Keratinocyte (primary cell): ENCODE measurements at regions not wholly inside any gene's neighbourhood (a gene's known extent, or its start where the extent isn't known, plus 50 kb on each side); places are given as distances from the start of the nearest gene placed in this dataset.

Experiments
- DNase-seq: peaks from one replicate; pipeline ENCODE4 v3.0.0-alpha.2; 2011; ENCODE audit warnings: low read depth, missing footprints, low spot score
- FAIRE-seq: peaks from 2 replicates; lab custom pipeline; 2011; peaks lifted over from hg19 to GRCh38; lab: Jason Lieb, UNC
- H2AFZ ChIP-seq: 2 replicates; pipeline ENCODE4 v1.6.0; 2012; ENCODE audit warnings: low read length, control low read depth, inconsistent platforms; ENCODE audit not compliant: control insufficient read depth
- H3K27ac ChIP-seq: 2 replicates; pipeline ENCODE4 v1.5.1; 2011; ENCODE audit warnings: low read length; ENCODE audit not compliant: control insufficient read depth, insufficient read depth
- H3K27me3 ChIP-seq: 3 replicates; pipeline ENCODE4 v1.6.0; 2011; ENCODE audit warnings: low read length; ENCODE audit not compliant: control insufficient read depth, insufficient read depth; ENCODE audit errors: extremely low read depth
- H3K36me3 ChIP-seq, 2 experiments: 2 replicates in 1 of 2; 3 replicates in 1 of 2; pipeline ENCODE4 v1.5.1; 2011; ENCODE audit warnings: low read length in 2 of 2, mild to moderate bottlenecking in 1 of 2; ENCODE audit not compliant: control insufficient read depth in 2 of 2, insufficient read depth in 2 of 2; ENCODE audit errors: extremely low read depth in 1 of 2
- H3K4me1 ChIP-seq: 3 replicates; pipeline ENCODE4 v1.5.1; 2011; ENCODE audit warnings: low read length; ENCODE audit not compliant: control insufficient read depth, insufficient read depth; ENCODE audit errors: extremely low read depth
- H3K4me2 ChIP-seq: 3 replicates; pipeline ENCODE4 v1.6.0; 2011; ENCODE audit warnings: low read depth, low read length; ENCODE audit not compliant: control insufficient read depth, insufficient read depth; ENCODE audit errors: extremely low read depth
- H3K4me3 ChIP-seq, 3 experiments: fragments of 200-600 bp in 1 of 3; sonication (generic) in 1 of 3; 2 replicates in 2 of 3; 3 replicates in 1 of 3; pipeline ENCODE4 v1.5.1; 2011 to 2016; ENCODE audit warnings: low read length in 3 of 3, mild to moderate bottlenecking in 3 of 3, control low read depth in 2 of 3, inconsistent platforms in 1 of 3, low read depth in 1 of 3, mixed read lengths in 1 of 3, mixed run types in 1 of 3, moderate library complexity in 1 of 3; ENCODE audit not compliant: control insufficient read depth in 2 of 3, insufficient read depth in 2 of 3; ENCODE audit errors: extremely low read depth in 1 of 3
- H3K79me2 ChIP-seq: 2 replicates; pipeline ENCODE4 v1.6.0; 2012; ENCODE audit warnings: low read length; ENCODE audit not compliant: control insufficient read depth, insufficient read depth
- H3K9ac ChIP-seq: 3 replicates; pipeline ENCODE4 v1.6.0; 2011; ENCODE audit warnings: low read length; ENCODE audit not compliant: control insufficient read depth, insufficient read depth; ENCODE audit errors: extremely low read depth
- H3K9me1 ChIP-seq: 3 replicates; pipeline ENCODE4 v1.6.0; 2011; ENCODE audit warnings: low read length; ENCODE audit not compliant: control insufficient read depth, insufficient read depth; ENCODE audit errors: extremely low read depth
- H3K9me3 ChIP-seq: 2 replicates; pipeline ENCODE4 v1.5.1; 2012; ENCODE audit warnings: low read depth, low read length; ENCODE audit not compliant: control insufficient read depth
- H4K20me1 ChIP-seq: 3 replicates; pipeline ENCODE4 v1.6.0; 2011; ENCODE audit warnings: low read length; ENCODE audit not compliant: control insufficient read depth, insufficient read depth; ENCODE audit errors: extremely low read depth
- EZH2 ChIP-seq: IDR thresholded peaks from one replicate; pipeline ENCODE4 v1.6.1; 2012; ENCODE audit warnings: inconsistent platforms, mild to moderate bottlenecking, low read length, moderate library complexity
- dilution Hi-C: fragments of 300-500 bp; cut with MboI; formaldehyde crosslinking; loops from one replicate; pipeline ENCODE4 v1.7.0; 2020; ENCODE audit warnings: low sequenced_read_pairs; ENCODE audit not compliant: extremely low pct_ligation_motif_present
- TF ChIP-seq, protein P1 (sequence below), 3 experiments: IDR thresholded peaks in 1 of 3; conservative IDR thresholded peaks in 1 of 3; optimal IDR thresholded peaks in 1 of 3; 2 replicates in 2 of 3; 3 replicates in 1 of 3; pipeline versions ENCODE3 to v1.5.1; 2011; ENCODE audit warnings: low read length in 3 of 3, mild to moderate bottlenecking in 3 of 3, moderate library complexity in 2 of 3, control low read depth in 1 of 3, inconsistent platforms in 1 of 3; ENCODE audit not compliant: insufficient read depth in 2 of 3; ENCODE audit errors: extremely low read depth in 1 of 3

- no peak overlapping the region for H3K27ac ChIP-seq
- no peaks in the 10 kb centered on the region for H3K36me3 ChIP-seq
- dilution Hi-C loops: no loop called here
- FAIRE-seq: no peak
- H3K4me3 ChIP-seq: no peak overlapping the region
- peaks cover 40% of the 10 kb centered on the region for H3K4me1 ChIP-seq
- no peak for TF ChIP-seq EZH2
- TF ChIP-seq, protein P1, sequence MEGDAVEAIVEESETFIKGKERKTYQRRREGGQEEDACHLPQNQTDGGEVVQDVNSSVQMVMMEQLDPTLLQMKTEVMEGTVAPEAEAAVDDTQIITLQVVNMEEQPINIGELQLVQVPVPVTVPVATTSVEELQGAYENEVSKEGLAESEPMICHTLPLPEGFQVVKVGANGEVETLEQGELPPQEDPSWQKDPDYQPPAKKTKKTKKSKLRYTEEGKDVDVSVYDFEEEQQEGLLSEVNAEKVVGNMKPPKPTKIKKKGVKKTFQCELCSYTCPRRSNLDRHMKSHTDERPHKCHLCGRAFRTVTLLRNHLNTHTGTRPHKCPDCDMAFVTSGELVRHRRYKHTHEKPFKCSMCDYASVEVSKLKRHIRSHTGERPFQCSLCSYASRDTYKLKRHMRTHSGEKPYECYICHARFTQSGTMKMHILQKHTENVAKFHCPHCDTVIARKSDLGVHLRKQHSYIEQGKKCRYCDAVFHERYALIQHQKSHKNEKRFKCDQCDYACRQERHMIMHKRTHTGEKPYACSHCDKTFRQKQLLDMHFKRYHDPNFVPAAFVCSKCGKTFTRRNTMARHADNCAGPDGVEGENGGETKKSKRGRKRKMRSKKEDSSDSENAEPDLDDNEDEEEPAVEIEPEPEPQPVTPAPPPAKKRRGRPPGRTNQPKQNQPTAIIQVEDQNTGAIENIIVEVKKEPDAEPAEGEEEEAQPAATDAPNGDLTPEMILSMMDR (optimal IDR thresholded peaks at IDR 0.05 in 1 of 3, IDR thresholded peaks at IDR 0.05 in 1 of 3, conservative IDR thresholded peaks at IDR 0.05 in 1 of 3; ENCODE audit: extremely low read depth in 1 of 3, insufficient read depth in 2 of 3, low read length in 3 of 3): no peak
- no peak for DNase-seq
- H2AFZ ChIP-seq: no peak overlapping the region
- H3K9me3 ChIP-seq: no peaks in the 10 kb centered on the region
- no peak overlapping the region for H3K4me2 ChIP-seq
- H4K20me1 ChIP-seq: no peaks in the 10 kb centered on the region
- no peak overlapping the region for H3K9ac ChIP-seq
- no peaks in the 10 kb centered on the region for H3K79me2 ChIP-seq
- no peaks in the 10 kb centered on the region for H3K9me1 ChIP-seq
- H3K27me3 ChIP-seq: no peaks in the 10 kb centered on the region
These were observed 177.7 kb upstream of the CDYL start for GRCh38 chr6:4598384-4598995.

DNA sequence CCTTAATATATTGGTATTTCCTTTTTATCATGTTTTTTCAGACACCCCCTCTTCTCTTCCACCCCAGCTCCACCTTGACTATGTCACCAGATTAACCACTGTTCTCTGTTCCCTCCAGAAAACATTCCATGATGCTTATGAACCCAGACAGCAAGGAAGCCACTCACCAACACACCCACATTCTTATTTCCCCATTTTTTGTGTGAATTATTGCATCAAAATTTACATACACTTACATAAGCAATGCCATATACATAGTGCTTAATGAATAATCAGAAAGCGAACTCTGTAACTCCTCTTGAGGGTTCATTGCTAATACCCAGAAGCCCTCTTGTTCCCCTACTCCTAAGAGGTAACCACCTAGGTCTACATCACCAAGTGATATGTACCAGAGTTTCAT lies 182.3 kb upstream of the CDYL start:
- FAIRE-seq: no peak
- Histone ChIP-seq H3K36me3 (no peaks in the 10 kb centered on the region), H3K4me3 (no peak overlapping the region), H2AFZ (no peak overlapping the region), H3K27me3 (no peaks in the 10 kb centered on the region), H4K20me1 (no peaks in the 10 kb centered on the region), H3K27ac (no peak overlapping the region), H3K79me2 (no peaks in the 10 kb centered on the region), H3K4me2 (no peak overlapping the region), H3K9me3 (no peaks in the 10 kb centered on the region), H3K9ac (no peak overlapping the region), H3K9me1 (no peaks in the 10 kb centered on the region), H3K4me1 (peaks cover 14% of the 10 kb centered on the region)
- dilution Hi-C loops: no loop called here
- no peak for DNase-seq
- no peak for TF ChIP-seq EZH2
- TF ChIP-seq, protein P1 (optimal IDR thresholded peaks at IDR 0.05 in 1 of 3, IDR thresholded peaks at IDR 0.05 in 1 of 3, conservative IDR thresholded peaks at IDR 0.05 in 1 of 3; ENCODE audit: extremely low read depth in 1 of 3, insufficient read depth in 2 of 3, low read length in 3 of 3): no peak
